Upper lobe of right lung (tissue), 1 donor: ENCODE measurements at regions not wholly inside any gene's neighbourhood (a gene's known extent, or its start where the extent isn't known, plus 50 kb on each side); places are given as distances from the start of the nearest gene placed in this dataset.

ENCODE experiments used
- ATAC-seq: fragments of 200-7000 bp; cut with Tn5 transposase; one replicate; pipeline ENCODE4 v1.9.1; 2020; ENCODE audit warnings: mild to moderate bottlenecking, moderate library complexity
- DNase-seq: peaks from one replicate; pipeline ENCODE4 v3.0.0-alpha.2; 2020
- H3K27ac ChIP-seq: fragments of 200-600 bp; one replicate; pipeline ENCODE4 v1.8.0; 2022
- H3K27me3 ChIP-seq: fragments of 200-600 bp; one replicate; pipeline ENCODE4 v1.8.0; 2022; ENCODE audit warnings: mild to moderate bottlenecking
- H3K36me3 ChIP-seq: fragments of 200-600 bp; one replicate; pipeline ENCODE4 v1.8.0; 2022
- H3K4me1 ChIP-seq: fragments of 200-600 bp; one replicate; pipeline ENCODE4 v1.8.0; 2022
- H3K4me3 ChIP-seq: fragments of 200-600 bp; one replicate; pipeline ENCODE4 v1.8.0; 2022; ENCODE audit warnings: mild to moderate bottlenecking
- H3K9me3 ChIP-seq: fragments of 200-600 bp; one replicate; pipeline ENCODE4 v1.8.0; 2022
- CTCF ChIP-seq: fragments of 200-600 bp; IDR thresholded peaks from one replicate; pipeline ENCODE4 v1.8.0; 2022; ENCODE audit warnings: antibody characterized with exemption
- intact Hi-C: fragments of 100-400 bp; cut with DNase I; formaldehyde crosslinking; loops from one replicate; pipeline ENCODE4 v1.11.0; 2022
- donor health status: DM: no; HTN: yes; CAD: no; lungs with severe emphysema.

- H3K36me3 ChIP-seq: no peaks in the 10 kb centered on the region
- ATAC-seq: no peak
- DNase-seq: no peak
- H3K4me1 ChIP-seq: no peaks in the 10 kb centered on the region
- H3K27me3 ChIP-seq: no peaks in the 10 kb centered on the region
- intact Hi-C loops: no loop called here
- no peak for TF ChIP-seq CTCF
- H3K4me3 ChIP-seq: no peak overlapping the region
- no peak overlapping the region for H3K27ac ChIP-seq
- no peaks in the 10 kb centered on the region for H3K9me3 ChIP-seq
These were observed 131.3 kb upstream of the AP1S2 start for GRCh38 chrX:15985937-15986336.

DNA sequence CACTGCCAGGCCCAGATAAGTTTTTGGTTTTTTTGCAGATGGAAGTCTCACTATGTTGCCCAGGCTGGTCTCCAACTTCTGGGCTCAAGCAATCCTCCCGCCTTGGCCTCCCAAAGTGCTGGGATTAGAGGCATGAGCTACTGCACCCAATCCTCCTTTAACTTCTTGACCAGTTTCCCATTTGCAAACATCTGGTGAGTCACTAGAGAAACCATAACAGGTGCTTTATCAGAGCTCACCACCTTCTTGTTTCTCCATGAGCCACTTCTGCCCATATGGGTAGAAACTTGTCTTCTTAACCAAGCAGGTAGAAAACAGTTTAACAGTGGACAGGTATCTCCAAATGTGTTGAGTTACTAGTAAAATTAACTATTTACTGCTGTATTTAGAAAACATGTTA is 128.4 kb upstream of the AP1S2 start:
- no peak for TF ChIP-seq CTCF
- intact Hi-C loops: no loop called here
- ATAC-seq (no peak), DNase-seq (no peak)
- H3K4me3 ChIP-seq: no peak overlapping the region
- no peak overlapping the region for H3K27ac ChIP-seq
- H3K4me1 ChIP-seq: no peaks in the 10 kb centered on the region
- H3K36me3 ChIP-seq: no peaks in the 10 kb centered on the region
- H3K27me3 ChIP-seq: no peaks in the 10 kb centered on the region
- no peaks in the 10 kb centered on the region for H3K9me3 ChIP-seq

DNA sequence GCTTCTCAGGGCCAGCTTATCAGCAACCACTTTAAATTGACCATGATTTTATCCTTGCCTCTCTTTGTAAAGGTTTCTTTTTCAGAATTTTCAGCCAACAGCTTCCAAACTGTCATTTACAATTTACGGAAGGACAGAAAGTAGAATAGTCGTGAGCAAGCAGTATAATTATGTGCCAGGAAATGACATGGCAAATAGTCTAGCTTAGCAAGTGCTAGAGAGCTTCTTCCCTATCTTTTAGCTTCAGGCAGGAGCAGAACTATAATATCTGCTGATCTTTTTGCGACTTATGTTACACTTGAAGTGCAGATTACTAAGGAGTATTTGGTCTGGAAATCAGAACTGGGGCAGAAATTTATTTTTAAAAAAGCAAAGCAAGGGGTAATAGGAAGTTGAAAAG is 123.0 kb upstream of the AP1S2 start:
- no peaks in the 10 kb centered on the region for H3K9me3 ChIP-seq
- TF ChIP-seq CTCF: no peak
- intact Hi-C loops: no loop called here
- H3K36me3 ChIP-seq: no peaks in the 10 kb centered on the region
- DNase-seq (no peak), ATAC-seq (no peak)
- no peak overlapping the region for H3K4me3 ChIP-seq
- no peak overlapping the region for H3K27ac ChIP-seq
- H3K27me3 ChIP-seq: no peaks in the 10 kb centered on the region
- H3K4me1 ChIP-seq: no peaks in the 10 kb centered on the region

- ATAC-seq: no peak
- DNase-seq: no peak
These were observed 121.8 kb upstream of the AP1S2 start for GRCh38 chrX:15976396-15976795.

DNA sequence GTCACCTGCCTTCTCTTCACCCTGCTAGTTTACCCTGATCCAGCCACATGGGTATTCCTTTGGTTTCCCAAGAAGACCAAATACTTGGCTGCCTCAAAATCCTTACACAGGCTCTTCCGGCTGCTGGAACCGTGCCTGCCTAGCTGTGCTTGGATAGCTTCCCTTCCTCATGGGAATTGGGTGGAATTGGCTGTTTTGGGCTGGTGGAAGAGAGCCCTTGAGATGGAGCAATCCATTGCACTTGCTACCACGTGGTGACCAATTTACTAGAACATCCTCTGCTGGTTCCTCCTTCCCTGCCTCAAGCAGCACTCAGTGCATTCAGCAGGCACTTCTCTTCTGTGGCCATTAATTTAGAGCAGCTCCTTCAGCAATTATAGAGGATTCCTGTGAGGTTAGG is 119.3 kb upstream of the AP1S2 start:
- TF ChIP-seq CTCF: no peak
- intact Hi-C loops: no loop called here
- Histone ChIP-seq H3K27me3 (no peaks in the 10 kb centered on the region), H3K36me3 (no peaks in the 10 kb centered on the region), H3K4me1 (no peaks in the 10 kb centered on the region), H3K9me3 (no peaks in the 10 kb centered on the region), H3K27ac (no peak overlapping the region), H3K4me3 (no peak overlapping the region)
- DNase-seq (no peak), ATAC-seq (peak; percentile 65)

More at GRCh38 chrX:15976396-15976795, 121.8 kb upstream of the AP1S2 start:
- H3K27ac ChIP-seq: no peak overlapping the region
- no peak overlapping the region for H3K4me3 ChIP-seq
- no peaks in the 10 kb centered on the region for H3K36me3 ChIP-seq
- no peak for TF ChIP-seq CTCF
- H3K9me3 ChIP-seq: no peaks in the 10 kb centered on the region
- H3K27me3 ChIP-seq: no peaks in the 10 kb centered on the region
- intact Hi-C loops: no loop called here
- no peaks in the 10 kb centered on the region for H3K4me1 ChIP-seq

GRCh38 chrX:15973299-15973698 is 118.7 kb upstream of the AP1S2 start:
- H3K36me3 ChIP-seq: no peaks in the 10 kb centered on the region
- TF ChIP-seq CTCF: peak; percentile 47
- ATAC-seq (peak; percentile 87), DNase-seq (no peak)
- no peak overlapping the region for H3K27ac ChIP-seq
- H3K4me1 ChIP-seq: no peaks in the 10 kb centered on the region
- intact Hi-C loops: no loop called here
- no peak overlapping the region for H3K4me3 ChIP-seq
- H3K27me3 ChIP-seq: no peaks in the 10 kb centered on the region
- H3K9me3 ChIP-seq: no peaks in the 10 kb centered on the region
